GM23248 (cell line): ENCODE measurements at regions not wholly inside any gene's neighbourhood (a gene's known extent, or its start where the extent isn't known, plus 50 kb on each side); places are given as distances from the start of the nearest gene placed in this dataset.

ENCODE experiments used
- DNase-seq: peaks from one replicate; pipeline ENCODE4 v3.0.0-alpha.2; 2015
- H2AFZ ChIP-seq: fragments of 200-600 bp; sonication (generic); 2 replicates; pipeline ENCODE4 v1.6.1; 2016; ENCODE audit warnings: antibody characterized with exemption
- H3F3A ChIP-seq: fragments of 200-600 bp; sonication (generic); 2 replicates; pipeline ENCODE4 v1.6.1; 2016; ENCODE audit warnings: mild to moderate bottlenecking, antibody characterized with exemption, mixed run types; ENCODE audit not compliant: insufficient read depth
- H3K27ac ChIP-seq: fragments of 200-600 bp; sonication (generic); 2 replicates; pipeline ENCODE4 v1.5.1; 2016; ENCODE audit warnings: mild to moderate bottlenecking
- H3K27me3 ChIP-seq: fragments of 200-600 bp; sonication (generic); replicated peaks from 2 replicates; pipeline ENCODE4 v1.6.1; 2016; ENCODE audit warnings: mild to moderate bottlenecking; ENCODE audit not compliant: insufficient read depth
- H3K36me3 ChIP-seq: fragments of 200-600 bp; sonication (generic); 2 replicates; pipeline ENCODE4 v1.6.1; 2016; ENCODE audit warnings: low read depth, mild to moderate bottlenecking
- H3K4me1 ChIP-seq: fragments of 200-600 bp; sonication (generic); 2 replicates; pipeline ENCODE4 v1.6.1; 2016; ENCODE audit warnings: mild to moderate bottlenecking; ENCODE audit not compliant: insufficient read depth
- H3K4me2 ChIP-seq: fragments of 200-600 bp; sonication (generic); one replicate; pipeline ENCODE4 v1.6.1; 2016; ENCODE audit warnings: mild to moderate bottlenecking; ENCODE audit not compliant: unreplicated experiment
- H3K4me3 ChIP-seq: fragments of 200-600 bp; sonication (generic); 2 replicates; pipeline ENCODE4 v1.5.1; 2016; ENCODE audit warnings: mild to moderate bottlenecking
- H3K79me2 ChIP-seq: fragments of 200-600 bp; sonication (generic); 2 replicates; pipeline ENCODE4 v1.6.1; 2016; ENCODE audit warnings: mild to moderate bottlenecking; ENCODE audit not compliant: insufficient read depth
- H3K9ac ChIP-seq: fragments of 200-600 bp; sonication (generic); 2 replicates; pipeline ENCODE4 v1.6.1; 2016; ENCODE audit warnings: mild to moderate bottlenecking
- H3K9me2 ChIP-seq: fragments of 200-600 bp; sonication (generic); 2 replicates; pipeline ENCODE4 v1.6.1; 2016; ENCODE audit warnings: mixed run types, mild to moderate bottlenecking, moderate library complexity; ENCODE audit not compliant: insufficient read depth
- H3K9me3 ChIP-seq: fragments of 200-600 bp; sonication (generic); one replicate; pipeline ENCODE4 v1.6.1; 2017; ENCODE audit warnings: low read depth
- H4K20me1 ChIP-seq: fragments of 200-600 bp; sonication (generic); 2 replicates; pipeline ENCODE4 v1.6.0; 2016; ENCODE audit not compliant: insufficient read depth
- EZH2 ChIP-seq: fragments of 200-600 bp; sonication (generic); IDR thresholded peaks from 2 replicates; pipeline ENCODE4 v1.6.1; 2018; ENCODE audit warnings: antibody characterized with exemption, mild to moderate bottlenecking; ENCODE audit not compliant: insufficient read depth, poor library complexity, severe bottlenecking
- EZH2phosphoT487 ChIP-seq: fragments of 200-600 bp; sonication (generic); IDR thresholded peaks from 2 replicates; pipeline ENCODE4 v1.6.1; 2018; ENCODE audit warnings: antibody characterized with exemption, moderate library complexity, mild to moderate bottlenecking, low read depth; ENCODE audit not compliant: insufficient read depth
- whole genome bisulfite sequencing, 2 experiments: methylation state at CpG; one replicate each; pipeline ENCODE4 v1.1.6; 2015 to 2017; ENCODE audit warnings: low lambda C conversion rate in 2 of 2, low coverage in 1 of 2; ENCODE audit errors: missing lambda C conversion rate in 2 of 2; 5-methylcytosine and 5-hydroxymethylcytosine counted together
- in situ Hi-C: fragments of 300-500 bp; cut with MboI; formaldehyde crosslinking; loops from 2 replicates; pipeline ENCODE4 v1.15.0; 2020

DNA sequence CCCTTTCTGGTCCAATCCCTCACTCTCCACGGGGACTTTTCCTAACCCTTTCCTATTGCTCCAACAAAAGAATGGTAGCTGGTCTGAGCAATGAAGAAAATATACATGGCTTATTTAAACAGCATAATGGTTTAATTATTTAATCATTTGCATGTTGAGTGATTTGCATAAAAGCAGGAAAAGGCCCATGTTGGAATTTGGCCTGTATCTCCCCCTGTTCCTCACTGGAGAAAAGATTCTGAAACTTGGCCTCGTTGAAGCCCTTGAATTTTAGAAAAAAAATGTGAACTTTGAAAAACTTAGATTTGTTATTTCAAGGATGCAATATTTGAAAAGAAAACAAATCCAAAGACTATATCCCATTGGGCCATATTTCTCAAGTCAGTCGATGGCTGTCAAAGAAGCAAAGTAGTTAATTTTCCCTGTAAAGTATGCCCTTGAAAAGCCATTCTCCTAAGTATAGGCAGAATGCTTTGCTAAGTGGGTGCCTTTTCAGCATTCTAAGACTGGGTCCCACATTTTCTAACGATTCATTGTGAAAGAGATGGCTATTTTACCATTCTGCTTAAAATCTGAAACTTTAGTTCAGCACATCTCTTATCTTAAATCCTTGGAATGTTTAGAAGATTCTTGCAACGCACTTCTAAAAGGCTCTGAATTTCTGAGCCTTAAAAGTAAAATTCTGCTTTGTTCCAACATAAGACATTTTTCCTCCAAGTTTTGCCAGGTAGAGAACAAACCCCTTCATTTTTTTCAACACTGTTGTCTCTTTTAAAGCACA, 428.8 kb downstream of the ARHGEF28 start:
- Histone ChIP-seq H3K27ac (no peak overlapping the region), H2AFZ (no peak overlapping the region), H3K9me2 (no peaks in the 10 kb centered on the region), H3F3A (no peaks in the 10 kb centered on the region), H3K36me3 (no peaks in the 10 kb centered on the region), H3K9ac (no peak overlapping the region), H3K4me2 (no peak overlapping the region), H3K9me3 (no peaks in the 10 kb centered on the region), H3K4me3 (no peak overlapping the region), H4K20me1 (no peaks in the 10 kb centered on the region), H3K79me2 (no peaks in the 10 kb centered on the region), H3K4me1 (no peaks in the 10 kb centered on the region), H3K27me3 (0 out of 2 replicates have a peak, but pooled peaks cover 6% of the 10 kb centered on the region)
- 81 to 93% methylated on average over 5 of the region's 5 CpGs for WGBS, 2 experiments
- DNase-seq: no peak
- in situ Hi-C loops: no loop called here
- TF ChIP-seq EZH2phosphoT487: no peak
- TF ChIP-seq EZH2: no peak

DNA sequence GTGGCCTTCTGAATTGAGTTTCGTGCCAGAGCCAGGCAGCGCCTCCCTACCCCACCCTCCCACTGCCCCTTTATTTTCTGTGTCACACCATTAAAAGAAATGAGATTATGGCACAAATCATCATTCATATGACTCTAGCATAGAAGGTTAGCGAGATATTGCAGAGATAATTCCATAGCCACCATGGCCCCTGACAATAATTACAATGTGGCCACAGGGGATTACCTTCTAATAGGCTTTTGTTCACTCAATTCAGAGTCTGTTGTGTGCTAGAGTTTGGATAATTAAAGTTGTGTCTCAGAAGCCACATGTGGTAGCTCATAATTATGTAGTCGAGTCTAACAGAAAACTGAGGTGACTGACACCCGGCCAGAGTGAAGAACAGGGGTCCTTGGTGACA, 428.1 kb downstream of the ARHGEF28 start:
- no peaks in the 10 kb centered on the region for H4K20me1 ChIP-seq

DNA sequence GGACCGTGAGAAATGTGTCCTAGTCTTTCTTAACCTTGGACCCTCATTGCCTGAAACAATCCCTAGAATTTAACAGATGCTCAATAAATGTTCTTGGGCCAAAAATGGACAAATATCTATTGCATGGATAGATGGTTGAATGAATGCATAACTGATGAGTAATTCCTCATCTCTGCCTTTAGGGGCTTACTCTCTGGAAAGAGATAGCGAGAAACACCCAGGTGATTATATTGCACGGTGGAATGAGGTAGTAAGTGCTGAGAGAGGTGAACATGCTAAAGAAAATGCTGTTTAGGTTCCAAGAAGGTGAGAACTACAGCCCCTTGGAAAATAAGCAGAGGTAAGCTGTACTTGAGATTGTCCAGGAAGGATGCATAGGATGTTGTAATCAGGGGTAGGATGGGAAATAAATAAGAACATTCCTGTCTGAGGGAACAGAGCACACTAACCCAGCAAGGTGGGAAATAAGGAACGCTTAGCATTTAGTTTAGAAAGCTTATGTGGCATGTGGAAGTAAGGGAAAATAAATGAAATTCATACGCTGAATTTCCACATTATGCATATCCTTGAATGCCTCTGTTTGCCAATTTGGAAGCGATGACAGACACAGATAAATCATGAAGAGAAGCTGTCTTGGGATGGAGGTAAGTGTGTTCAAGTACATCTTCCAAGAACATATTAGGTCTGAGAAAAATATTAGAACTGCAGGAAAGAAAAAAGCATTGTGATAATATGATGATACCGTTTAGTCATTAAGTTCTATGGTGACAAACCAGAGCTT, 426.6 kb downstream of the ARHGEF28 start:
- Histone ChIP-seq H3K79me2 (no peaks in the 10 kb centered on the region), H3K9ac (no peak overlapping the region), H2AFZ (no peak overlapping the region), H4K20me1 (no peaks in the 10 kb centered on the region), H3K4me1 (no peaks in the 10 kb centered on the region), H3K36me3 (no peaks in the 10 kb centered on the region), H3K27me3 (0 out of 2 replicates have a peak, but pooled peaks cover 6% of the 10 kb centered on the region), H3F3A (no peaks in the 10 kb centered on the region), H3K4me2 (no peak overlapping the region), H3K9me2 (no peaks in the 10 kb centered on the region), H3K9me3 (no peaks in the 10 kb centered on the region), H3K27ac (no peak overlapping the region), H3K4me3 (no peak overlapping the region)
- WGBS, 2 experiments: 82 to 85% methylated on average over 7 of the region's 7 CpGs
- DNase-seq: no peak
- TF ChIP-seq EZH2: no peak
- no peak for TF ChIP-seq EZH2phosphoT487
- in situ Hi-C loops: no loop called here

More for the DNA sequence above, 428.1 kb downstream of the ARHGEF28 start:
- H2AFZ ChIP-seq: no peak overlapping the region
- no peaks in the 10 kb centered on the region for H3K4me1 ChIP-seq
- no peak overlapping the region for H3K4me3 ChIP-seq
- in situ Hi-C loops: no loop called here
- 0 out of 2 replicates have a peak, but pooled peaks cover 6% of the 10 kb centered on the region for H3K27me3 ChIP-seq
- H3K79me2 ChIP-seq: no peaks in the 10 kb centered on the region
- no peak overlapping the region for H3K9ac ChIP-seq
- 84 to 85% methylated on average over 5 of the region's 5 CpGs for WGBS, 2 experiments
- DNase-seq: no peak
- no peaks in the 10 kb centered on the region for H3K36me3 ChIP-seq
- H3K9me2 ChIP-seq: no peaks in the 10 kb centered on the region
- no peak overlapping the region for H3K4me2 ChIP-seq
- no peak for TF ChIP-seq EZH2
- TF ChIP-seq EZH2phosphoT487: no peak
- no peaks in the 10 kb centered on the region for H3K9me3 ChIP-seq
- no peaks in the 10 kb centered on the region for H3F3A ChIP-seq
- H3K27ac ChIP-seq: no peak overlapping the region

DNA sequence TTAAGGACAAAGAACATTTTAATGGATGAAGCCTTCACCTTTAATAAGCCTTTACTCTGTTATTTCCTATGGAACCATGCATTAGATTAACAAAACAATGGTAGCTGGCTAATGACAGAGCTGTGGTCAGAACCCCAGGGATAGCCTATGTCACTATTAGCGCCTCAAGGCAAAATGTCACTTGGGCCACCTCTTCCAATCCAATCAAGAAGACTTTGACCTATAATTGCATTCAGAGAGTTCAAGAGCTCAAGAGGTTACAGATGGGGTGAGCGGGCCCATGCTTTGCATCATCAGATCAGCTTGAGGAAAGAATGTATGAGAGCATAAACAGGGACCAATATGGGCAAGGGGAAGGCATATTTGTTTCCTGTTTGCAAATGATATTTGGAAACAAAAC, 425.1 kb downstream of the ARHGEF28 start:
- H3K9me3 ChIP-seq: no peaks in the 10 kb centered on the region
- no peak overlapping the region for H3K4me2 ChIP-seq
- no peaks in the 10 kb centered on the region for H3K9me2 ChIP-seq
- no peak overlapping the region for H3K4me3 ChIP-seq
- 0 out of 2 replicates have a peak, but pooled peaks cover 6% of the 10 kb centered on the region for H3K27me3 ChIP-seq
- WGBS, 2 experiments: 92 to 95% methylated on average over 2 of the region's 2 CpGs
- in situ Hi-C loops: no loop called here
- TF ChIP-seq EZH2phosphoT487: no peak
- no peak for TF ChIP-seq EZH2
- no peaks in the 10 kb centered on the region for H4K20me1 ChIP-seq
- no peak overlapping the region for H3K27ac ChIP-seq
- no peak overlapping the region for H3K9ac ChIP-seq
- H3K4me1 ChIP-seq: no peaks in the 10 kb centered on the region
- no peaks in the 10 kb centered on the region for H3F3A ChIP-seq
- H3K36me3 ChIP-seq: no peaks in the 10 kb centered on the region
- DNase-seq: no peak
- no peaks in the 10 kb centered on the region for H3K79me2 ChIP-seq
- no peak overlapping the region for H2AFZ ChIP-seq
